ENCODE measurements at regions not wholly inside any gene's neighbourhood (a gene's known extent, or its start where the extent isn't known, plus 50 kb on each side); places are given as distances from the start of the nearest gene placed in this dataset.

DNA sequence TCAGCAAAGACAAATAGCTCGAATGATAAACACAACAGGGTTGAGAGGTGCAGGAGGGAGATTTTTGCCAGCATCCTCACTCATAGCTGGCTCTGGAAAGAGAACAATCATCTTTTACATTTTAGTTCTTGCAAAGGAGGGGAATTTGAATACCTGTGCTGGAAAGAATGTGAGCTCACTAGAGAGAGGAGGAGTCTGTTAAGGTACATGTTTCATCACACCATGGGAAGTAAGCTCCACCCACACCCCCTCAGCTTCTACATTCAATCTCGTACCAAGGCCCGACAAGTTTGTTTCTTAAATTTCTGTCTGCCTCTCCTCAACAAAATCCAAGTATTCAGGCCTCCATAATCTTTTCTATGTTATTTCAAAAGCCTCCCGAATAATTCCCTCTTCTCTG is 254.6 kb downstream of the BRINP1 start:
- H3K9me3 ChIP-seq: no peaks in the 10 kb centered on the region
- H3K4me1 ChIP-seq: no peaks in the 10 kb centered on the region
- no peak overlapping the region for H3K4me3 ChIP-seq
- WGBS, 4 donors: 74 to 77% (median 77%) methylated on average over 4 of the region's 4 CpGs
- no peak for TF ChIP-seq POLR2A (IDR thresholded peaks at IDR 0.05)
- TF ChIP-seq, protein P1, sequence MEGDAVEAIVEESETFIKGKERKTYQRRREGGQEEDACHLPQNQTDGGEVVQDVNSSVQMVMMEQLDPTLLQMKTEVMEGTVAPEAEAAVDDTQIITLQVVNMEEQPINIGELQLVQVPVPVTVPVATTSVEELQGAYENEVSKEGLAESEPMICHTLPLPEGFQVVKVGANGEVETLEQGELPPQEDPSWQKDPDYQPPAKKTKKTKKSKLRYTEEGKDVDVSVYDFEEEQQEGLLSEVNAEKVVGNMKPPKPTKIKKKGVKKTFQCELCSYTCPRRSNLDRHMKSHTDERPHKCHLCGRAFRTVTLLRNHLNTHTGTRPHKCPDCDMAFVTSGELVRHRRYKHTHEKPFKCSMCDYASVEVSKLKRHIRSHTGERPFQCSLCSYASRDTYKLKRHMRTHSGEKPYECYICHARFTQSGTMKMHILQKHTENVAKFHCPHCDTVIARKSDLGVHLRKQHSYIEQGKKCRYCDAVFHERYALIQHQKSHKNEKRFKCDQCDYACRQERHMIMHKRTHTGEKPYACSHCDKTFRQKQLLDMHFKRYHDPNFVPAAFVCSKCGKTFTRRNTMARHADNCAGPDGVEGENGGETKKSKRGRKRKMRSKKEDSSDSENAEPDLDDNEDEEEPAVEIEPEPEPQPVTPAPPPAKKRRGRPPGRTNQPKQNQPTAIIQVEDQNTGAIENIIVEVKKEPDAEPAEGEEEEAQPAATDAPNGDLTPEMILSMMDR (IDR thresholded peaks at IDR 0.05): no peak
- ATAC-seq (no peak), DNase-seq (no peak)
- no peaks in the 10 kb centered on the region for H3K27me3 ChIP-seq
- intact Hi-C loops (cut with DNase I): loop anchor here in 1 of 10 donors (10.0 kb wide), 1 partner anchor 60 kb away; no protein-coding TSS in a partner anchor
- no peak overlapping the region for H3K27ac ChIP-seq
- no peaks in the 10 kb centered on the region for H3K36me3 ChIP-seq
